ENCODE measurements at regions not wholly inside any gene's neighbourhood (a gene's known extent, or its start where the extent isn't known, plus 50 kb on each side); places are given as distances from the start of the nearest gene placed in this dataset.

DNA sequence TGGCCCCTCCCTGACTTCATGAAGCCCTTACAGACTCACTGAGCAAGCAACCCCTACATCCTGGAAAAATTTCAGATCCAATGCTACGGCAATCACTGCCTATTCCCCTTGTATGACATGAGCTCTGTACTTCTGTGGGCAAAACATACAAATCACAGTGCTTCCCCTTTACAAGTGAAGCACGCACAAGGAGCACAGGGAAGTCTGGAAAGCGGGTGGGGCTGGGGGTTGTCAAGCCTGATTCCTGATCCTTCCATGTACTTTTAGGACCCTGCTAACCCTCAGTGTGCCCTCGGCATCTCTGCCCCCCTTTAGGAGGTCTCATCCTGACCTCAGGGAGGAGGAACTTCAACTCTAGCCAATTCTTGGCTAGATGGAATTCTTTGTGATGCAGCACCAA, 405.7 kb upstream of the POU3F1 start:
- TF ChIP-seq ZFP3 (CRISPR knock-in tag; IDR thresholded peaks at IDR 0.05) (no peak), ZFP30 (CRISPR knock-in tag; IDR thresholded peaks at IDR 0.05) (no peak), ZC3H10 (CRISPR knock-in tag; IDR thresholded peaks at IDR 0.05) (no peak), ISL1 (CRISPR knock-in tag; IDR thresholded peaks at IDR 0.05) (no peak), TCF4 (CRISPR knock-in tag; IDR thresholded peaks at IDR 0.05; ENCODE audit: borderline replicate concordance) (no peak)
- TF ChIP-seq, protein P1, sequence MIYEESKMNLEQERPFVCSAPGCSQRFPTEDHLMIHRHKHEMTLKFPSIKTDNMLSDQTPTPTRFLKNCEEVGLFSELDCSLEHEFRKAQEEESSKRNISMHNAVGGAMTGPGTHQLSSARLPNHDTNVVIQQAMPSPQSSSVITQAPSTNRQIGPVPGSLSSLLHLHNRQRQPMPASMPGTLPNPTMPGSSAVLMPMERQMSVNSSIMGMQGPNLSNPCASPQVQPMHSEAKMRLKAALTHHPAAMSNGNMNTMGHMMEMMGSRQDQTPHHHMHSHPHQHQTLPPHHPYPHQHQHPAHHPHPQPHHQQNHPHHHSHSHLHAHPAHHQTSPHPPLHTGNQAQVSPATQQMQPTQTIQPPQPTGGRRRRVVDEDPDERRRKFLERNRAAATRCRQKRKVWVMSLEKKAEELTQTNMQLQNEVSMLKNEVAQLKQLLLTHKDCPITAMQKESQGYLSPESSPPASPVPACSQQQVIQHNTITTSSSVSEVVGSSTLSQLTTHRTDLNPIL (CRISPR knock-in tag; IDR thresholded peaks at IDR 0.05; ENCODE audit: low read depth) = no peak
- TF ChIP-seq, protein P2, sequence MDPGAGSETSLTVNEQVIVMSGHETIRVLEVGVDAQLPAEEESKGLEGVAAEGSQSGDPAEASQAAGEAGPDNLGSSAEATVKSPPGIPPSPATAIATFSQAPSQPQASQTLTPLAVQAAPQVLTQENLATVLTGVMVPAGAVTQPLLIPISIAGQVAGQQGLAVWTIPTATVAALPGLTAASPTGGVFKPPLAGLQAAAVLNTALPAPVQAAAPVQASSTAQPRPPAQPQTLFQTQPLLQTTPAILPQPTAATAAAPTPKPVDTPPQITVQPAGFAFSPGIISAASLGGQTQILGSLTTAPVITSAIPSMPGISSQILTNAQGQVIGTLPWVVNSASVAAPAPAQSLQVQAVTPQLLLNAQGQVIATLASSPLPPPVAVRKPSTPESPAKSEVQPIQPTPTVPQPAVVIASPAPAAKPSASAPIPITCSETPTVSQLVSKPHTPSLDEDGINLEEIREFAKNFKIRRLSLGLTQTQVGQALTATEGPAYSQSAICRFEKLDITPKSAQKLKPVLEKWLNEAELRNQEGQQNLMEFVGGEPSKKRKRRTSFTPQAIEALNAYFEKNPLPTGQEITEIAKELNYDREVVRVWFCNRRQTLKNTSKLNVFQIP (CRISPR knock-in tag; IDR thresholded peaks at IDR 0.05; ENCODE audit: borderline replicate concordance, low read depth) = no peak
- TF ChIP-seq, protein P3, sequence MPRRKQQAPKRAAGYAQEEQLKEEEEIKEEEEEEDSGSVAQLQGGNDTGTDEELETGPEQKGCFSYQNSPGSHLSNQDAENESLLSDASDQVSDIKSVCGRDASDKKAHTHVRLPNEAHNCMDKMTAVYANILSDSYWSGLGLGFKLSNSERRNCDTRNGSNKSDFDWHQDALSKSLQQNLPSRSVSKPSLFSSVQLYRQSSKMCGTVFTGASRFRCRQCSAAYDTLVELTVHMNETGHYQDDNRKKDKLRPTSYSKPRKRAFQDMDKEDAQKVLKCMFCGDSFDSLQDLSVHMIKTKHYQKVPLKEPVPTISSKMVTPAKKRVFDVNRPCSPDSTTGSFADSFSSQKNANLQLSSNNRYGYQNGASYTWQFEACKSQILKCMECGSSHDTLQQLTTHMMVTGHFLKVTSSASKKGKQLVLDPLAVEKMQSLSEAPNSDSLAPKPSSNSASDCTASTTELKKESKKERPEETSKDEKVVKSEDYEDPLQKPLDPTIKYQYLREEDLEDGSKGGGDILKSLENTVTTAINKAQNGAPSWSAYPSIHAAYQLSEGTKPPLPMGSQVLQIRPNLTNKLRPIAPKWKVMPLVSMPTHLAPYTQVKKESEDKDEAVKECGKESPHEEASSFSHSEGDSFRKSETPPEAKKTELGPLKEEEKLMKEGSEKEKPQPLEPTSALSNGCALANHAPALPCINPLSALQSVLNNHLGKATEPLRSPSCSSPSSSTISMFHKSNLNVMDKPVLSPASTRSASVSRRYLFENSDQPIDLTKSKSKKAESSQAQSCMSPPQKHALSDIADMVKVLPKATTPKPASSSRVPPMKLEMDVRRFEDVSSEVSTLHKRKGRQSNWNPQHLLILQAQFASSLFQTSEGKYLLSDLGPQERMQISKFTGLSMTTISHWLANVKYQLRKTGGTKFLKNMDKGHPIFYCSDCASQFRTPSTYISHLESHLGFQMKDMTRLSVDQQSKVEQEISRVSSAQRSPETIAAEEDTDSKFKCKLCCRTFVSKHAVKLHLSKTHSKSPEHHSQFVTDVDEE (CRISPR knock-in tag; IDR thresholded peaks at IDR 0.05) = no peak
- TF ChIP-seq, protein P4, sequence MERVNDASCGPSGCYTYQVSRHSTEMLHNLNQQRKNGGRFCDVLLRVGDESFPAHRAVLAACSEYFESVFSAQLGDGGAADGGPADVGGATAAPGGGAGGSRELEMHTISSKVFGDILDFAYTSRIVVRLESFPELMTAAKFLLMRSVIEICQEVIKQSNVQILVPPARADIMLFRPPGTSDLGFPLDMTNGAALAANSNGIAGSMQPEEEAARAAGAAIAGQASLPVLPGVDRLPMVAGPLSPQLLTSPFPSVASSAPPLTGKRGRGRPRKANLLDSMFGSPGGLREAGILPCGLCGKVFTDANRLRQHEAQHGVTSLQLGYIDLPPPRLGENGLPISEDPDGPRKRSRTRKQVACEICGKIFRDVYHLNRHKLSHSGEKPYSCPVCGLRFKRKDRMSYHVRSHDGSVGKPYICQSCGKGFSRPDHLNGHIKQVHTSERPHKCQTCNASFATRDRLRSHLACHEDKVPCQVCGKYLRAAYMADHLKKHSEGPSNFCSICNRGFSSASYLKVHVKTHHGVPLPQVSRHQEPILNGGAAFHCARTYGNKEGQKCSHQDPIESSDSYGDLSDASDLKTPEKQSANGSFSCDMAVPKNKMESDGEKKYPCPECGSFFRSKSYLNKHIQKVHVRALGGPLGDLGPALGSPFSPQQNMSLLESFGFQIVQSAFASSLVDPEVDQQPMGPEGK (CRISPR knock-in tag; IDR thresholded peaks at IDR 0.05; ENCODE audit: borderline replicate concordance) = no peak

Data from SK-N-SH treated with all-trans-retinoic acid at 6 μM for 48 hours (cell line).